ENCODE measurements at regions not wholly inside any gene's neighbourhood (a gene's known extent, or its start where the extent isn't known, plus 50 kb on each side); places are given as distances from the start of the nearest gene placed in this dataset.

DNA sequence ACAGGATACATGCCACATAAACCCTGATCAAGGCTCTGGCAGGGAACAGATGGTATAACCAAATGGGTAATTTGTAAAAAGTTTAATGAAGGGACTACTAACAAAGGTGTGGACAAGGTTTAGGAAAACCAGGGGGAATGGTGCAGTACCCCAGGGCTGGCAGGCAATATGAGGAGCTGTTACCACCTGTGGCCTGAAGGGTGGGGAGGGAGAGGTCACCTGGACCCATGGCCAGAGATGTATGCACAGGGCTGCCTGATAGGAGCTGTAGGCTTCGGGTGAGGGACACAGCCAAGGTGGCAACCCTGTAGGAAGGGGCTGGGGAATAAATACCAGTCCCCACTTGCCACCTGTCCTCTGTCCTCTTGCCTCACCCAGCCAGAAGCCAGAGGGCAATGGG, 51.4 kb upstream of the ID3 start:
- TF ChIP-seq, protein P1, sequence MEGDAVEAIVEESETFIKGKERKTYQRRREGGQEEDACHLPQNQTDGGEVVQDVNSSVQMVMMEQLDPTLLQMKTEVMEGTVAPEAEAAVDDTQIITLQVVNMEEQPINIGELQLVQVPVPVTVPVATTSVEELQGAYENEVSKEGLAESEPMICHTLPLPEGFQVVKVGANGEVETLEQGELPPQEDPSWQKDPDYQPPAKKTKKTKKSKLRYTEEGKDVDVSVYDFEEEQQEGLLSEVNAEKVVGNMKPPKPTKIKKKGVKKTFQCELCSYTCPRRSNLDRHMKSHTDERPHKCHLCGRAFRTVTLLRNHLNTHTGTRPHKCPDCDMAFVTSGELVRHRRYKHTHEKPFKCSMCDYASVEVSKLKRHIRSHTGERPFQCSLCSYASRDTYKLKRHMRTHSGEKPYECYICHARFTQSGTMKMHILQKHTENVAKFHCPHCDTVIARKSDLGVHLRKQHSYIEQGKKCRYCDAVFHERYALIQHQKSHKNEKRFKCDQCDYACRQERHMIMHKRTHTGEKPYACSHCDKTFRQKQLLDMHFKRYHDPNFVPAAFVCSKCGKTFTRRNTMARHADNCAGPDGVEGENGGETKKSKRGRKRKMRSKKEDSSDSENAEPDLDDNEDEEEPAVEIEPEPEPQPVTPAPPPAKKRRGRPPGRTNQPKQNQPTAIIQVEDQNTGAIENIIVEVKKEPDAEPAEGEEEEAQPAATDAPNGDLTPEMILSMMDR (IDR thresholded peaks at IDR 0.05; ENCODE audit: low read length), result no peak
- no peak for TF ChIP-seq EZH2 (optimal IDR thresholded peaks at IDR 0.05; ENCODE audit: low read depth, low read length)

Data from MM.1S (cell line).